NCI-H146 (cell line): ENCODE measurements at regions not wholly inside any gene's neighbourhood (a gene's known extent, or its start where the extent isn't known, plus 50 kb on each side); places are given as distances from the start of the nearest gene placed in this dataset.

Experiments used
- DNase-seq: peaks from one replicate; lab custom pipeline; 2025; lab: John Stamatoyannopoulos, UW

- no peak for DNase-seq
These were observed 174.2 kb downstream of the BUD13 start for GRCh38 chr11:116598556-116598955.

- DNase-seq, result no peak
These were observed 174.8 kb downstream of the BUD13 start for GRCh38 chr11:116598036-116598435.

- no peak for DNase-seq
These were observed 176.2 kb downstream of the BUD13 start for GRCh38 chr11:116596346-116597260.

- DNase-seq, result peak; percentile 98
These were observed 177.4 kb downstream of the BUD13 start for GRCh38 chr11:116595305-116595880.

GRCh38 chr11:116590844-116591570 lies 181.8 kb downstream of the BUD13 start:
- no peak for DNase-seq

GRCh38 chr11:116589402-116589801 lies 183.4 kb downstream of the BUD13 start:
- DNase-seq, result no peak

GRCh38 chr11:116586392-116586791 lies 186.4 kb downstream of the BUD13 start:
- DNase-seq, result no peak

- peak; percentile 61 for DNase-seq
These were observed 190.2 kb downstream of the BUD13 start for GRCh38 chr11:116582571-116582970.

- no peak for DNase-seq
These were observed 191.4 kb downstream of the BUD13 start for GRCh38 chr11:116581349-116581748.

GRCh38 chr11:116580799-116581198 lies 192.0 kb downstream of the BUD13 start:
- peak; percentile 90 for DNase-seq

GRCh38 chr11:116579857-116580727 lies 192.7 kb downstream of the BUD13 start:
- peak; percentile 59 for DNase-seq

GRCh38 chr11:116579031-116579653 lies 193.6 kb downstream of the BUD13 start:
- no peak for DNase-seq

GRCh38 chr11:116577956-116578355 lies 194.8 kb downstream of the BUD13 start:
- no peak for DNase-seq

GRCh38 chr11:116577273-116577672 lies 195.5 kb downstream of the BUD13 start:
- DNase-seq, result no peak

GRCh38 chr11:116576526-116576925 lies 196.3 kb downstream of the BUD13 start:
- DNase-seq, result no peak

- no peak for DNase-seq
These were observed 205.0 kb downstream of the BUD13 start for GRCh38 chr11:116567721-116568242.

- no peak for DNase-seq
These were observed 209.1 kb downstream of the BUD13 start for GRCh38 chr11:116563712-116564047.

GRCh38 chr11:116563028-116563711 lies 209.6 kb downstream of the BUD13 start:
- no peak for DNase-seq

- no peak for DNase-seq
These were observed 212.2 kb downstream of the BUD13 start for GRCh38 chr11:116560589-116560988.

GRCh38 chr11:116558504-116559211 lies 214.1 kb downstream of the BUD13 start:
- DNase-seq, result no peak
